B cell (primary cell): ENCODE measurements at regions not wholly inside any gene's neighbourhood (a gene's known extent, or its start where the extent isn't known, plus 50 kb on each side); places are given as distances from the start of the nearest gene placed in this dataset.

Experiments used
- ATAC-seq: fragments of 200-7000 bp; cut with Tn5 transposase; one replicate; pipeline ENCODE4 v1.10.0; 2021; ENCODE audit warnings: low read depth, mild to moderate bottlenecking, moderate number of reproducible peaks, moderate library complexity
- CTCF ChIA-PET: fragments of 350-600 bp; sonication (Branson Sonifier 250); formaldehyde crosslinking; loops from one replicate; lab custom pipeline; 2021; ENCODE audit warnings: antibody characterized with exemption, inconsistent platforms; lab: Charles Lee
- POLR2A ChIA-PET: fragments of 350-600 bp; sonication (Branson Sonifier 250); formaldehyde crosslinking; loops from one replicate; lab custom pipeline; 2021; ENCODE audit warnings: antibody characterized with exemption; lab: Charles Lee
- DNase-seq: peaks from one replicate; pipeline ENCODE4 v3.0.0; 2013
- H2AFZ ChIP-seq: 2 replicates; pipeline ENCODE4 v1.6.1; 2012; ENCODE audit warnings: mild to moderate bottlenecking, low read depth, low read length; ENCODE audit not compliant: insufficient read depth, poor library complexity, severe bottlenecking
- H3K27ac ChIP-seq, 2 donors: 1 replicate in 1 of 2; 2 replicates in 1 of 2; pipeline ENCODE4 v1.5.1; 2012 to 2013; ENCODE audit warnings: low read length in 2 of 2, mild to moderate bottlenecking in 2 of 2, moderate library complexity in 1 of 2
- H3K27me3 ChIP-seq, 4 experiments: fragments of 200-600 bp in 1 of 4; sonication (generic) in 1 of 4; replicated peaks in 1 of 4; 1 replicate in 2 of 4; 2 replicates in 2 of 4; pipeline versions ENCODE4 v1.6.1 to v1.7.0; 2013 to 2016; ENCODE audit warnings: low read length in 3 of 4, mild to moderate bottlenecking in 2 of 4, mixed read lengths in 1 of 4, moderate library complexity in 1 of 4; ENCODE audit not compliant: insufficient read depth in 4 of 4, control insufficient read depth in 3 of 4; ENCODE audit errors: control extremely low read depth in 1 of 4
- H3K36me3 ChIP-seq, 2 experiments: replicated peaks in 1 of 2; 1 replicate in 1 of 2; 2 replicates in 1 of 2; pipeline versions ENCODE4 v1.6.1 to v1.7.1; 2013; ENCODE audit warnings: low read length in 1 of 2; ENCODE audit not compliant: insufficient read depth in 2 of 2, control insufficient read depth in 1 of 2; ENCODE audit errors: control extremely low read depth in 1 of 2, extremely low read depth in 1 of 2
- H3K4me1 ChIP-seq, 2 donors: fragments of 200-600 bp in 1 of 2; sonication (generic) in 1 of 2; 1 replicate in 1 of 2; 2 replicates in 1 of 2; pipeline versions ENCODE4 v1.5.1 to v1.6.1; 2013 to 2017; ENCODE audit warnings: low read length in 2 of 2; ENCODE audit not compliant: control insufficient read depth in 2 of 2, insufficient read depth in 2 of 2
- H3K4me2 ChIP-seq: replicated peaks from 2 replicates; pipeline ENCODE3; 2012; ENCODE audit warnings: mild to moderate bottlenecking, low read depth, low read length; ENCODE audit not compliant: poor library complexity, severe bottlenecking
- H3K4me3 ChIP-seq, 5 experiments: fragments of 200-600 bp in 1 of 5; sonication (generic) in 1 of 5; 1 replicate in 3 of 5; 2 replicates in 2 of 5; pipeline versions ENCODE4 v1.5.1 to v1.7.0; 2011 to 2016; ENCODE audit warnings: low read length in 4 of 5, mild to moderate bottlenecking in 4 of 5, low read depth in 2 of 5, control low read depth in 1 of 5, moderate library complexity in 1 of 5; ENCODE audit not compliant: insufficient read depth in 1 of 5; ENCODE audit errors: control extremely low read depth in 1 of 5, extremely low read depth in 1 of 5
- H3K79me2 ChIP-seq: fragments of 200-600 bp; sonication (generic); one replicate; pipeline ENCODE4 v1.6.0; 2016; ENCODE audit warnings: low read length; ENCODE audit not compliant: control insufficient read depth, insufficient read depth
- H3K9ac ChIP-seq: fragments of 200-600 bp; sonication (generic); 2 replicates; pipeline ENCODE4 v1.6.1; 2017; ENCODE audit warnings: mild to moderate bottlenecking, low read length, moderate library complexity
- H3K9me3 ChIP-seq, 3 donors: one replicate each; pipeline versions ENCODE4 v1.6.1 to v1.7.1; 2013; ENCODE audit warnings: low read length in 2 of 3; ENCODE audit not compliant: control insufficient read depth in 2 of 3, insufficient read depth in 1 of 3; ENCODE audit errors: control extremely low read depth in 1 of 3
- H4K20me1 ChIP-seq: 2 replicates; pipeline ENCODE4 v1.6.0; 2012; ENCODE audit warnings: mild to moderate bottlenecking, low read length; ENCODE audit not compliant: insufficient read depth, control insufficient read depth, poor library complexity, severe bottlenecking
- H3K27ac Mint-ChIP-seq: one replicate; pipeline ENCODE4 v1.8.0; 2021; ENCODE audit warnings: mixed read lengths
- H3K27me3 Mint-ChIP-seq: one replicate; pipeline ENCODE4 v1.8.0; 2021; ENCODE audit warnings: mixed read lengths
- H3K4me1 Mint-ChIP-seq: one replicate; pipeline ENCODE4 v1.8.0; 2021; ENCODE audit warnings: mixed read lengths
- H3K4me3 Mint-ChIP-seq: one replicate; pipeline ENCODE4 v1.8.0; 2021; ENCODE audit warnings: mixed read lengths
- H3K9me3 Mint-ChIP-seq: one replicate; pipeline ENCODE4 v1.8.0; 2022; ENCODE audit warnings: mixed read lengths; ENCODE audit not compliant: insufficient read depth
- EZH2 ChIP-seq: IDR thresholded peaks from 2 replicates; pipeline ENCODE4 v1.6.1; 2012; ENCODE audit warnings: borderline replicate concordance, low read depth, mild to moderate bottlenecking, moderate library complexity, low read length; ENCODE audit not compliant: insufficient read depth, poor library complexity, severe bottlenecking
- WGBS: methylation state at CpG from one replicate; pipeline ENCODE4 v1.1.5; 2013; ENCODE audit warnings: missing lambda C conversion rate; ENCODE audit not compliant: insufficient coverage; 5-methylcytosine and 5-hydroxymethylcytosine counted together
- intact Hi-C: fragments of 100-400 bp; cut with micrococcal nuclease; formaldehyde crosslinking; loops from one replicate; pipeline ENCODE4 v1.10.0; 2022
- TF ChIP-seq, protein P1 (sequence below): fragments of 200-600 bp; IDR thresholded peaks from one replicate; pipeline ENCODE4 v1.8.0; 2022; ENCODE audit warnings: antibody characterized with exemption, mild to moderate bottlenecking

GRCh38 chr3:82643948-82644347 lies 882.5 kb upstream of the GBE1 start:
- Histone ChIP-seq H3K27ac (no peak overlapping the region), H3K4me2 (no peak overlapping the region), H4K20me1 (no peaks in the 10 kb centered on the region), H3K4me1 (no peaks in the 10 kb centered on the region), H3K9ac (no peak overlapping the region), H3K36me3 (no peaks in the 10 kb centered on the region), H3K27me3 (no peaks in the 10 kb centered on the region), H3K79me2 (no peaks in the 10 kb centered on the region), H2AFZ (no peak overlapping the region), H3K9me3 (peaks cover 0 to 22% (median 0%) of the 10 kb centered on the region in 3 donors), H3K4me3 (no peak overlapping the region)
- H3K4me3 Mint-ChIP-seq: no peak overlapping the region
- ATAC-seq (no peak), DNase-seq (no peak)
- no peaks in the 10 kb centered on the region for H3K27me3 Mint-ChIP-seq
- intact Hi-C loops: no loop called here
- no peak overlapping the region for H3K27ac Mint-ChIP-seq
- peaks cover 2% of the 10 kb centered on the region for H3K9me3 Mint-ChIP-seq
- no peak for TF ChIP-seq EZH2
- TF ChIP-seq, protein P1, sequence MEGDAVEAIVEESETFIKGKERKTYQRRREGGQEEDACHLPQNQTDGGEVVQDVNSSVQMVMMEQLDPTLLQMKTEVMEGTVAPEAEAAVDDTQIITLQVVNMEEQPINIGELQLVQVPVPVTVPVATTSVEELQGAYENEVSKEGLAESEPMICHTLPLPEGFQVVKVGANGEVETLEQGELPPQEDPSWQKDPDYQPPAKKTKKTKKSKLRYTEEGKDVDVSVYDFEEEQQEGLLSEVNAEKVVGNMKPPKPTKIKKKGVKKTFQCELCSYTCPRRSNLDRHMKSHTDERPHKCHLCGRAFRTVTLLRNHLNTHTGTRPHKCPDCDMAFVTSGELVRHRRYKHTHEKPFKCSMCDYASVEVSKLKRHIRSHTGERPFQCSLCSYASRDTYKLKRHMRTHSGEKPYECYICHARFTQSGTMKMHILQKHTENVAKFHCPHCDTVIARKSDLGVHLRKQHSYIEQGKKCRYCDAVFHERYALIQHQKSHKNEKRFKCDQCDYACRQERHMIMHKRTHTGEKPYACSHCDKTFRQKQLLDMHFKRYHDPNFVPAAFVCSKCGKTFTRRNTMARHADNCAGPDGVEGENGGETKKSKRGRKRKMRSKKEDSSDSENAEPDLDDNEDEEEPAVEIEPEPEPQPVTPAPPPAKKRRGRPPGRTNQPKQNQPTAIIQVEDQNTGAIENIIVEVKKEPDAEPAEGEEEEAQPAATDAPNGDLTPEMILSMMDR: no peak
- CTCF ChIA-PET: no interaction called here
- POLR2A ChIA-PET: no interaction called here
- H3K4me1 Mint-ChIP-seq: no peaks in the 10 kb centered on the region

DNA sequence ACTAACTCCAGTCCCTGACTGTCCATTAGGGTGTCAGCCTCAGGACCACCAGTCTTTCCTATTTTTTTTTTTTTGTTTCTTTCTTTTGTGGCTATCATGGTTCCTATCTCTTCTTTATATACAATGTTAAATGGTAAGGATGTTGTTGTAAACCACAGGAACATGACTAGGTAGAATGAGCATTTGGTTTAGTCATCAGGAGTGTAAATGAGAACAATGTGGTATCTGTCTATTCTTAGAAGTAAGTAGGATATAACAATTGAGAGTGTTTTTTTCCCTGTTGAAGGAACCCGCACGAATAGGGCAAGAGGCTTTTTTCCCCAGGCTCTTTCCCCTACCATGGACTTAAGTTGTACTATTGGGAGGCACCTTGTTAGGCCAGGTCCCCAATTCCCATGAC lies 880.3 kb upstream of the GBE1 start:
- Histone ChIP-seq H2AFZ (no peak overlapping the region), H3K4me2 (no peak overlapping the region), H3K9me3 (peaks cover 0 to 20% (median 0%) of the 10 kb centered on the region in 3 donors), H3K27ac (no peak overlapping the region), H3K27me3 (no peaks in the 10 kb centered on the region), H3K9ac (no peak overlapping the region), H3K79me2 (no peaks in the 10 kb centered on the region), H3K36me3 (no peaks in the 10 kb centered on the region), H4K20me1 (no peaks in the 10 kb centered on the region), H3K4me3 (no peak overlapping the region), H3K4me1 (no peaks in the 10 kb centered on the region)
- ChIA-PET POLR2A (no interaction called here), CTCF (no interaction called here)
- intact Hi-C loops: no loop called here
- H3K4me1 Mint-ChIP-seq: no peaks in the 10 kb centered on the region
- no CpG with 5 or more reads among the region's 2 CpGs for WGBS
- H3K27me3 Mint-ChIP-seq: no peaks in the 10 kb centered on the region
- DNase-seq (no peak), ATAC-seq (no peak)
- no peak overlapping the region for H3K27ac Mint-ChIP-seq
- no peak overlapping the region for H3K4me3 Mint-ChIP-seq
- TF ChIP-seq, protein P1: no peak
- no peak for TF ChIP-seq EZH2
- no peaks in the 10 kb centered on the region for H3K9me3 Mint-ChIP-seq
